ENCODE measurements at regions not wholly inside any gene's neighbourhood (a gene's known extent, or its start where the extent isn't known, plus 50 kb on each side); places are given as distances from the start of the nearest gene placed in this dataset.

GRCh38 chr10:105643660-105644059 is 1002.6 kb downstream of the SORCS3 start:
- no peak for TF ChIP-seq POLR2AphosphoS5 (IDR thresholded peaks at IDR 0.05; ENCODE audit: insufficient read depth, low read depth, low read length)
- no peak for TF ChIP-seq POLR2A (IDR thresholded peaks at IDR 0.05; ENCODE audit: low read depth, low read length)
- no peak for TF ChIP-seq CTCF (IDR thresholded peaks at IDR 0.05; ENCODE audit: extremely low read depth in 1 of 2, insufficient read depth in 1 of 2, low read depth in 1 of 2, low read length in 2 of 2)
- TF ChIP-seq EZH2 (IDR thresholded peaks at IDR 0.05; ENCODE audit: borderline replicate concordance, low read depth, low read length, severe bottlenecking) = no peak
- TF ChIP-seq FOS (IDR thresholded peaks at IDR 0.05; ENCODE audit: borderline replicate concordance, insufficient read depth, low read length) = no peak
- TF ChIP-seq GATA2 (IDR thresholded peaks at IDR 0.05; ENCODE audit: insufficient read depth, insufficient read length, low read depth, low read length) = no peak
- no peak for TF ChIP-seq JUN (IDR thresholded peaks at IDR 0.05; ENCODE audit: borderline replicate concordance, insufficient read depth, insufficient read length, low read depth)
- no peak for TF ChIP-seq MYC (IDR thresholded peaks at IDR 0.05; ENCODE audit: low read depth, low read length)
- no peak for TF ChIP-seq MAX (IDR thresholded peaks at IDR 0.05; ENCODE audit: insufficient read depth, insufficient read length)

Data from endothelial cell of umbilical vein (primary cell).